GM18505 (cell line): ENCODE measurements at regions not wholly inside any gene's neighbourhood (a gene's known extent, or its start where the extent isn't known, plus 50 kb on each side); places are given as distances from the start of the nearest gene placed in this dataset.

Source experiments
- ATAC-seq: cut with Tn5 transposase; IDR thresholded peaks from one replicate; pipeline ENCODE4 v1.9.1; 2021; ENCODE audit not compliant: unreplicated experiment
- POLR2A ChIP-seq: IDR thresholded peaks from 4 replicates; pipeline ENCODE4 v1.6.1; 2011; ENCODE audit warnings: borderline replicate concordance; ENCODE audit not compliant: insufficient read depth, insufficient read length; ENCODE audit errors: extremely low read depth

- TF ChIP-seq POLR2A, result no peak
- no peak for ATAC-seq
These were observed 240.0 kb upstream of the CAMK1G start for GRCh38 chr1:209343511-209343910.

- no peak for TF ChIP-seq POLR2A
- no peak for ATAC-seq
These were observed 239.4 kb upstream of the CAMK1G start for GRCh38 chr1:209344156-209344555.

GRCh38 chr1:209349363-209350308, 233.9 kb upstream of the CAMK1G start:
- ATAC-seq, result no peak
- TF ChIP-seq POLR2A, result no peak

GRCh38 chr1:209353053-209353452, 230.5 kb upstream of the CAMK1G start:
- no peak for TF ChIP-seq POLR2A
- no peak for ATAC-seq

GRCh38 chr1:209354111-209354839, 229.2 kb upstream of the CAMK1G start:
- TF ChIP-seq POLR2A, result no peak
- ATAC-seq, result peak; percentile 73

- TF ChIP-seq POLR2A, result no peak
- no peak for ATAC-seq
These were observed 228.7 kb upstream of the CAMK1G start for GRCh38 chr1:209354840-209355165.

GRCh38 chr1:209355415-209355814, 228.1 kb upstream of the CAMK1G start:
- no peak for TF ChIP-seq POLR2A
- no peak for ATAC-seq

GRCh38 chr1:209356976-209357377, 226.5 kb upstream of the CAMK1G start:
- ATAC-seq, result no peak
- no peak for TF ChIP-seq POLR2A

GRCh38 chr1:209363112-209363511, 220.4 kb upstream of the CAMK1G start:
- no peak for TF ChIP-seq POLR2A
- ATAC-seq, result no peak

GRCh38 chr1:209364716-209365115, 218.8 kb upstream of the CAMK1G start:
- ATAC-seq, result no peak
- TF ChIP-seq POLR2A, result no peak

GRCh38 chr1:209367061-209367772, 216.3 kb upstream of the CAMK1G start:
- no peak for ATAC-seq
- TF ChIP-seq POLR2A, result no peak

GRCh38 chr1:209368864-209369598, 214.5 kb upstream of the CAMK1G start:
- ATAC-seq, result no peak
- TF ChIP-seq POLR2A, result no peak
